DND-41 (cell line): ENCODE measurements at regions not wholly inside any gene's neighbourhood (a gene's known extent, or its start where the extent isn't known, plus 50 kb on each side); places are given as distances from the start of the nearest gene placed in this dataset.
"Not testable (repeated sequence)": the region's sequence is repeated elsewhere in the genome, so short reads cannot be mapped to it uniquely, and the experiment has no call there.

Experiments
- EZH2 ChIP-seq: IDR thresholded peaks from 3 replicates; pipeline ENCODE4 v1.6.1; 2012; ENCODE audit warnings: borderline replicate concordance, low read depth, mild to moderate bottlenecking, moderate library complexity, low read length, inconsistent platforms; ENCODE audit not compliant: severe bottlenecking
- TF ChIP-seq, protein P1 (sequence below): IDR thresholded peaks from 2 replicates; pipeline ENCODE4 v1.5.1; 2012; ENCODE audit warnings: borderline replicate concordance, low read length, moderate library complexity, mild to moderate bottlenecking; ENCODE audit not compliant: poor library complexity, severe bottlenecking; ENCODE audit errors: extremely low read depth

DNA sequence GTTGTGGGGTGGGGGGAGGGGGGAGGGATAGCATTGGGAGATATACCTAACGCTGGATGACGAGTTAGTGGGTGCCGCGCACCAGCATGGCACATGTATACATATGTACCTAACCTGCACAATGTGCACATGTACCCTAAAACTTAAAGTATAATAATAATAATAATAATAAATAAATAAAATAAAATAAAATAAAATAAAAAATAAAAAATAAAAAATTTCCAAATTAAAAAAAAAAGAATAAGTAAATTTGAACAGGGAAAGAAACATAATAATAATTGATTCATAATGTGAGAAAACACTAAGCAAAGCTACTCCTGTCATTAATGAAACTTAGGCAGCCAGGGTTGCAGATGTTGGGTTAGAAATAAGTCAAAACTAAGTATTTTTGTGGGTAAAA lies 863.2 kb upstream of the CDH10 start:
- TF ChIP-seq, protein P1, sequence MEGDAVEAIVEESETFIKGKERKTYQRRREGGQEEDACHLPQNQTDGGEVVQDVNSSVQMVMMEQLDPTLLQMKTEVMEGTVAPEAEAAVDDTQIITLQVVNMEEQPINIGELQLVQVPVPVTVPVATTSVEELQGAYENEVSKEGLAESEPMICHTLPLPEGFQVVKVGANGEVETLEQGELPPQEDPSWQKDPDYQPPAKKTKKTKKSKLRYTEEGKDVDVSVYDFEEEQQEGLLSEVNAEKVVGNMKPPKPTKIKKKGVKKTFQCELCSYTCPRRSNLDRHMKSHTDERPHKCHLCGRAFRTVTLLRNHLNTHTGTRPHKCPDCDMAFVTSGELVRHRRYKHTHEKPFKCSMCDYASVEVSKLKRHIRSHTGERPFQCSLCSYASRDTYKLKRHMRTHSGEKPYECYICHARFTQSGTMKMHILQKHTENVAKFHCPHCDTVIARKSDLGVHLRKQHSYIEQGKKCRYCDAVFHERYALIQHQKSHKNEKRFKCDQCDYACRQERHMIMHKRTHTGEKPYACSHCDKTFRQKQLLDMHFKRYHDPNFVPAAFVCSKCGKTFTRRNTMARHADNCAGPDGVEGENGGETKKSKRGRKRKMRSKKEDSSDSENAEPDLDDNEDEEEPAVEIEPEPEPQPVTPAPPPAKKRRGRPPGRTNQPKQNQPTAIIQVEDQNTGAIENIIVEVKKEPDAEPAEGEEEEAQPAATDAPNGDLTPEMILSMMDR: not testable (repeated sequence)
- not testable (repeated sequence) for TF ChIP-seq EZH2
